Stomach (tissue), 4 donors: ENCODE measurements at regions not wholly inside any gene's neighbourhood (a gene's known extent, or its start where the extent isn't known, plus 50 kb on each side); places are given as distances from the start of the nearest gene placed in this dataset.

Experiments
- EP300 ChIP-seq: sonication (generic); formaldehyde crosslinking; IDR thresholded peaks from one replicate; pipeline ENCODE4 v1.6.1; 2017; ENCODE audit warnings: antibody characterized with exemption
- POLR2A ChIP-seq, 4 donors: fragments of 450-650 bp; IDR thresholded peaks; one replicate each; pipeline ENCODE4 v1.6.1; 2016; ENCODE audit warnings: antibody characterized with exemption in 4 of 4, control low read depth in 2 of 4, mild to moderate bottlenecking in 1 of 4, moderate library complexity in 1 of 4
- POLR2AphosphoS5 ChIP-seq, 3 donors: sonication (generic); formaldehyde crosslinking; IDR thresholded peaks; one replicate each; pipeline ENCODE4 v1.6.1; 2016; ENCODE audit warnings: antibody characterized with exemption in 3 of 3
- TF ChIP-seq, protein P1 (sequence below), 7 experiments: fragments of 450-650 bp in 4 of 7; fragments of 200-600 bp in 3 of 7; sonication (generic) in 3 of 7; IDR thresholded peaks; one replicate each; pipeline ENCODE4 v1.5.1; 2016 to 2019; ENCODE audit warnings: antibody characterized with exemption in 7 of 7, control low read depth in 2 of 7, mild to moderate bottlenecking in 1 of 7

DNA sequence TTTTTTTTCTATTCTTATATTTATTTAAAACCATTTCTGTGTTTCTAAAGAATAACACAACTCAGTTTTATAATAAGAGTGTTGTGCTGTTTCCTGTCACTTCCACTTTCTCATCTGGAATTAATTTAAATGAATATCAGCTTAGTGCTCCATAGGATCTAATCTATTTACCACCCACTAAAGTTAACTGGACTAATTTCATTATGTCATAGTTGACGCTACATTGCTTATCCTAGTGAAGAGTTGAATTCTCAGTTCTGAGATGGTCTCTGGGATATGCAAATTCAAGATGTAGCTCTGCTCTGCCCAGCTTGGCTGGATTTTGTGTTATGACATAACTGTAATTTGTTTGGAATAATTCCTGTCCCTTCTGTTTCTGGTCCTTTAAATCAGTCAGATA is 380.1 kb downstream of the METTL15 start:
- TF ChIP-seq, protein P1, sequence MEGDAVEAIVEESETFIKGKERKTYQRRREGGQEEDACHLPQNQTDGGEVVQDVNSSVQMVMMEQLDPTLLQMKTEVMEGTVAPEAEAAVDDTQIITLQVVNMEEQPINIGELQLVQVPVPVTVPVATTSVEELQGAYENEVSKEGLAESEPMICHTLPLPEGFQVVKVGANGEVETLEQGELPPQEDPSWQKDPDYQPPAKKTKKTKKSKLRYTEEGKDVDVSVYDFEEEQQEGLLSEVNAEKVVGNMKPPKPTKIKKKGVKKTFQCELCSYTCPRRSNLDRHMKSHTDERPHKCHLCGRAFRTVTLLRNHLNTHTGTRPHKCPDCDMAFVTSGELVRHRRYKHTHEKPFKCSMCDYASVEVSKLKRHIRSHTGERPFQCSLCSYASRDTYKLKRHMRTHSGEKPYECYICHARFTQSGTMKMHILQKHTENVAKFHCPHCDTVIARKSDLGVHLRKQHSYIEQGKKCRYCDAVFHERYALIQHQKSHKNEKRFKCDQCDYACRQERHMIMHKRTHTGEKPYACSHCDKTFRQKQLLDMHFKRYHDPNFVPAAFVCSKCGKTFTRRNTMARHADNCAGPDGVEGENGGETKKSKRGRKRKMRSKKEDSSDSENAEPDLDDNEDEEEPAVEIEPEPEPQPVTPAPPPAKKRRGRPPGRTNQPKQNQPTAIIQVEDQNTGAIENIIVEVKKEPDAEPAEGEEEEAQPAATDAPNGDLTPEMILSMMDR (IDR thresholded peaks at IDR 0.05): no peak
- TF ChIP-seq POLR2A (IDR thresholded peaks at IDR 0.05) (no peak), POLR2AphosphoS5 (IDR thresholded peaks at IDR 0.05) (no peak), EP300 (no peak)
